Hepatocyte (in vitro differentiated cells): ENCODE measurements at regions not wholly inside any gene's neighbourhood (a gene's known extent, or its start where the extent isn't known, plus 50 kb on each side); places are given as distances from the start of the nearest gene placed in this dataset.

Source experiments
- CTCF ChIP-seq: fragments of 200-600 bp; sonication (generic); IDR thresholded peaks from 2 replicates; pipeline ENCODE4 v1.5.1; 2016; ENCODE audit warnings: antibody characterized with exemption, mild to moderate bottlenecking; ENCODE audit not compliant: poor library complexity
- EZH2 ChIP-seq: fragments of 200-600 bp; sonication (generic); IDR thresholded peaks from 2 replicates; pipeline ENCODE4 v1.6.1; 2016; ENCODE audit warnings: antibody characterized with exemption, mild to moderate bottlenecking, borderline replicate concordance

- no peak for TF ChIP-seq CTCF
- TF ChIP-seq EZH2, result no peak
These were observed 321.6 kb downstream of the AASDHPPT start for GRCh38 chr11:106399076-106399511.
